COLO668 (cell line): ENCODE measurements at regions not wholly inside any gene's neighbourhood (a gene's known extent, or its start where the extent isn't known, plus 50 kb on each side); places are given as distances from the start of the nearest gene placed in this dataset.

Source experiments
- DNase-seq: peaks from one replicate; lab custom pipeline; 2025; ENCODE audit not compliant: unreplicated experiment; lab: John Stamatoyannopoulos, UW

DNA sequence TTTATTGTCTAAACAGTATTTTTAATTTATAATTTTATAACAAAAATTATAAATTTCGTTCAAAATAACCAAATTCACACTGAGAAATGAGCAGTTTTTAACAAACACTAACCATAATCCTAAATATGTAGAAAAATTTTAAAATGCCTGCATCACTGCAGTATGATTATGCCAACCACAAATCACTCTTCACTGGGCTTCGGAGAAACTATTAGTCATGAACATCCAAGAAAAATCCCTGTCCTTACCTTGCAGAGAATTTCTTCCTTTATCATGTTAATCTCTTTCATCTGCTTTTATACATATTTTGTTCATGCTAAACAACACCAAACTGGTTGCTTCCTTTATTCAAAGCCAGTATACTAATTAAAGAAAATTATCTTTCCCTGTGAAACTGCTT is 511.0 kb upstream of the ALCAM start:
- no peak for DNase-seq

DNA sequence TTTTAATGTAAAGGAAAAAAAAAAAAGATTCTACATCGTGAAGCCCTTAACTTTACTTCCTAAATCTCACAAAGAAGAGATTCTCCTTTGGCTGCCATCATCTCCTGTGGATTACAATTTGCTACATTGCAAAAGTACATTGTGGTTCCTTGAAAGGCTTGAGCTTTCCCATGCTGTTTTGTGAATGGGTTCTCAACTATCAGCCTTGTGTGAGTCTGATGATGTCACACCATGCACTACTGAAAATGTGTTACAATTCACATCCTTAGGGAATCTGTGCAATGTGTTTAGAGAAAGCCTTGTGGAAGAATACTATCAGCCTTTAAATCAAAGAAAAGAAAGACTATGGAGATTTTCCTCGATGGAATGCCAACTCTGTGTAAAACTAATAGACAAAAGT is 510.0 kb upstream of the ALCAM start:
- DNase-seq, result no peak

DNA sequence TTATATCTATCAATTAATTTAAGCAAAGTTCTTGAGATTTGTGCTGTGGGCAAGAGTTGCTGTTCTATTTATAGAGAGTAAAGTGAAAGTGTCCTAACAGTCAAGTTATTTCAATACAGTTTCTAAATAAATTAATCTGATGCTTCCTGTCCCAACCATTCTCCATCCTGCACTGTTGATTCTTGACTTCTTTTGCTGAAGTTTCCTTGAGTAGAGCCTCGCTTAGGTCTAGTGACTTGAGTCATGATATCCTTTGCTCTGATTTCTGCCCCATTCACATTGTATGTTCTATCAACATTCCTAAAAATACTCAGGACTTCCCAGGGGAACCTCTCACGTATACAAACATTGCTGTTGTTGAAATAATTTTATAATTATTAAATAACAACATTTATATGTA is 498.4 kb upstream of the ALCAM start:
- no peak for DNase-seq

DNA sequence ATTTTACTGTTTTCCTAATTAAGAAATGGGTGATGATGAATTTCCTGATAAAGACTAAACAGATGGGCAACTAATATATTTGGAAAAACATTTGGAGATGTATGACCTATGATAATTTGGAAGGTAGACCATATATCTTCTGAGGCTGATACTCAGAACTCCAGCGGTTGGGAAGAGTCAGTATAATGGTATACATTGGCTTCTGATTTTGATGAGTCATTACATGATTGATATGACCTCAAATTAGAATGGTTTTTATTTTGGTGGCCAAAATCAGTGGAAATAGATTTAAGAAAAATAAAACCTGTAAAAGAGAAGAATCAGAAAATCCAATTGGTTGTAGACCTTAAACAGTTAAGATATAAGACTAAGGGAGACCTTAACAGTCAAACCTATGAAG is 496.4 kb upstream of the ALCAM start:
- DNase-seq, result no peak

DNA sequence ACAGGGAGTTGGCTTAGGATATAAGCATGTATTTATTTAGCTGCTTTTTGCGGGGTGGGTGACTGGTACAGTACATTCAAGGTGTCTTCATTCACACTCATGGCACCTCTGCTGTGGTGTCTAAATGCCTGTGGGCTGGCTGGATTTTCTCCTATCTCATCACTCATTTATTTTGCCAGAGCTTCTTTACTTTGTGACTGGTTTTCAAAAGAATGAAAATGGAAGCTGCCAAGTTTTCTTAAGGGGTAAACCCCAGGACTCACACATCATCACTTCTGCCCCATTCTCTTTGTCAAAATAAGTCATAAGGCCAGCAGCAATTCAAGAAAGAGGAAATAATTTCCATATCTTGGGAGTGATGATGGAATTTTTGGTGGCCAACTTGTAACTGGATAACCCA is 493.4 kb upstream of the ALCAM start:
- no peak for DNase-seq

DNA sequence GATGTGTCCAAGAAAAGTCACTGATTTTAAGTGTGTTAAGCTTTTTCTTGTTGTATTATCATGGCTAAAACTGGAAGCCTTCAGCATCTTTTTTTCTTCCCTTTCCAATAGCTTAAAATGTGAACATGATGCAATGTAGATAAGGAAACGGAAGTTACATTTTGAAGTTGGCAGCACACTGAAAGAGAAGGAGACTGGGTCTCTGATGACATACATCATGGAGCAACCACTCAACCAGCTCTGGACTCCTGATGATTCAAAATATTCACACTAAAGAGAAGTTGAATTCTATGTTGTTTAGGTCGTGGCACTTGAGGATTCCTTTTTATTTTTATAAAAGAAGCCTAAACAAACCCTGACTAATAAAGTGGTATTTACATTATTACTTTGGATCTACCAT is 488.3 kb upstream of the ALCAM start:
- no peak for DNase-seq

DNA sequence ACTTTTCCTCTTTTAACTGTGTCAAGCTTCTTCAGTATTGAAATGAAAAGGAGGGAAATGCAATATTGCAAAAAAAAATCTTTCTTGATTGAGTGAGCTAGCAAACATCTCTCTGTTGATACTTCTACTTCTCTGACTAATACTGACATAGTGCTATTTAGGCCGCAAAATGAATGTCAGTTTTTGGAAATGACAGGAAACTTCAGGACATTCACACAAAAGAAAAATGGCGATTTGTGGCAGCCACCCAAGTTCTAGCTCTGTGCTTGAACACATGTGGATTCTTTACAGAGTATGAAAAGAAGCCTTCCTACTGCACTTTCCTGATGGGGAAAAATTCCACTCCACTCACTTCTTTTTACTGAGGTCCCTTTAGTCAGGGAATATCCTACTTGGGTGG is 486.8 kb upstream of the ALCAM start:
- no peak for DNase-seq

DNA sequence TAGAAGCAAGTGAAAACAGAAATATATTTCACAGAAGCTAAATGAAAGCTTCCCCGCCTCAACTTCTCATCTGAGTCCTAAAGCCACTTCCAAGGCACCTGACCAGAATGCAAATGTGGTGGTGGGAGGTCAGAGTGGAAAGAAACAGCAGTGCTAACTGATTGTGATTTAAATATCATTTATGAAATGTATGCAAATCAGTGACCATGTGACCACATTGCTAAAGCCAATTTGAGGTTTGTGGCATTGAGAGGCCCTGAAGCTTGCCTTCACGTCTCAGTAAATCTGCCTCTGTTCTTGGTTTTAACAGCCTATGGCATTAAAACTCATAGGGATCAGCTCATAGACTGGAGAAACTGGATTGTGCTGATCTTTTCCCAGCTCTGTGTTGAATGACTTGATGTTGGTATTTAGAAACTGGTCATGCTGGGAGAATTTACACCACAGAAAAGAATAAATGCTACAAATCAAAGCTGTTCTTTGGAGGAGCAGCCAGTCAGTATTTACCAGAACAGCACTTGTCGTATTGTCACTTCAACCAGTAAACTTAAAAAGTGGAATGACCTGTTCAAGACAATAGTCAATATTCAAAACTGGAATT is 481.4 kb upstream of the ALCAM start:
- no peak for DNase-seq

DNA sequence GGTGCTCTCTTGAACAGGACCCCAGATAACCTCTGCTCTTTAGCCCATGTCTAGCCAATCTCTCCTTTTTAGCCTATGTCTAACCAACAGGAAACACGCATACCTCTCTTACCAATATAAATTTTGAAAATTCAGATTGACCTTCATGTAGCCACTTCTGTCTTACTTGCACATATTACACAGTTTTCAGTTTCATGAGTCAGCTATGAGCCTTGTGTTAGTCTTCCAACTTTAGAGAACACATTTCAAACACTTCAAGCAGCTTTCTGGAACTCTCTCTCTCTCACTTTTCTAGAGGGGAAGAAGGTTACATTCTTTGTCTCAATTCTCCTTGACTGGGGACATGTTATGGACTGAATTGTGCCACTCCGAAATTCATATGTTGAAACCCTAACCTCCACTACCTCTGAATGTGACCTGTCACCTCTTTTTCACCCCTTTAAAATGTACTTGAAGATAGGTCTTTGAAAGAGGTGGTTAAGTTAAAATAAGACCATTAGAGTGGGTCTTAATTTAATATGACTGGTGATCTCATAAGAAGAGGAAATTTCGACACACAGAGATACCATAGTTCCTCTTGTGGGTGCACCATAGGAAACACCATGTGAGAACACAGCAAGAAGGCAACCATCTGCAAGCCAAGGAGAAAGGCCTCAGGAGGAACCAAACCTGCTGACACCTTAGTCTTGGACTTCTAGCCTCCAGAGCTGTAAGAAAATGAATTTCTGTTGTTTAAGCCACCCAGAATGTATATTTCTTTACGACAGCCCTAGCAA is 480.3 kb upstream of the ALCAM start:
- no peak for DNase-seq

DNA sequence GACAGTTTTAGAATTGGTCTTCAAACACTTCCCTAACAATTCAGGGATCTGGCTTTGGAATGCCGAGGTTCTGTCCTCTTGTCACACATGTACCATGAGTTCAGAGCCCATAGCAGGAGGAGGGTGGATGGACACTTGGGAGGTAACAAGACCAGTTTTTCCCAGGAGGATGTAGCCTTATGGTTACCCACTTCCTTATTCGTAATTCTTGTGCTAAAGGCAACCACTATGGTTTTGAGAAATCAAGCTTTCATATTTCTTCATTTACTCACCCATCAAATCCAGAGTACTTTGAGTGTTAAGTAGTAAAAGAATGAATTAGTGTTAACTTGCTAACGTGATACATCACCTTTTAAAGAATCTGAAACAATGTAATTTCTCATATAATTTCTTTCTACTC is 479.6 kb upstream of the ALCAM start:
- DNase-seq, result no peak

DNA sequence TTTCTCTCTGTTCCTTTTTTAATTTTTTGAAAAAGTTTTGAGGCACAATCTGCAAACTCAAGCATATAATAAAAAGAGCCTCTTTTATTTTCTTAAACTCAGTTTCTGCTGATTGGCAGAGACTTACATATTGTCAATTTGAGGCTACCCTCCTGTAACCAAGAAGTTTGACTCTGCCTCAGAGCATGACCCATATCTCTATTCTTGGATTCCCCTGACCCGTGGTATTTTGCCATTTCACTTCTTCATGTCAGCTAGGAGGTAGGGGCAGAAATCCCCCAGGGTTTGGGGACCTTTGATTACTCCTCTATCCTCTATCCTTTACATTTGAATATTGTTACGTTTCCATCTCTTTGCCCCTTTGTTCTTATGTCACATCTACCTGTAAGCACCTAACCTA is 479.1 kb upstream of the ALCAM start:
- no peak for DNase-seq

DNA sequence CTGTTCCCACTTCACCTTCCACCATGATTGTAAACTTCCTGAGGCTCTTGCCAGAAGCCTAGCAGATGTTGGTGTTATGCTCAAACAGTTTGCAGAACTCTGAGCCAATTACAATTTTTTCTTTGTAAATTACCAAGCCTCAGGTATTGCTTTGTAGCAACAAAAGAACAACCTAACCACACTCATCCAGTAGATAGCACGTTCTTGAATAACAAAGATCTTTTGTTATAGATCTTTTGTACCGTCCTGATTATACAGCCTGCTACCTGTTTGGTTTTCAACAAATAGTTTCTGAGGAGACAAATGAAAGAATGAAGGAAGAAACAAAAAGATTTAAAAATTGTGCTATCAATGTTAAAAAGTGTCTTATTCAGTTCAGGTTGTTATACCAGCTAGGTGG is 474.7 kb upstream of the ALCAM start:
- DNase-seq, result no peak

DNA sequence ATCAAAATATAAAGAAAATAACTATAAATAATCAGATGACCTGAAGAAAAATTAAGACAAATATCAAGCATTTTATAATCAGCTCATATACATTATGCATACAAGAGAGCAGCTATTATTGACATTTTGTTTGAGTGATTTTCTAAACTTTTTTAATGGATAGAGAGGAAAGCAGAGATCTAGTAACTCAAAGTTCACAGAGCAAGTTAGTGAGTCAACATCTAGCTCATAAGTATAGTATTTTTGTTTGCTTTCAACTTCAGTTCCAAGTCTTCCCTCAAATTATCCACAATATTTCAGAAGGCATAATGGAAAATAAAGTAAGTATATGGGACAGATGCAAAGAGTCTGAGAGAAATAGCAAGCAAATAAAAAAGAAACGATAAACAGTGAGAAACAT is 470.1 kb upstream of the ALCAM start:
- DNase-seq, result no peak

DNA sequence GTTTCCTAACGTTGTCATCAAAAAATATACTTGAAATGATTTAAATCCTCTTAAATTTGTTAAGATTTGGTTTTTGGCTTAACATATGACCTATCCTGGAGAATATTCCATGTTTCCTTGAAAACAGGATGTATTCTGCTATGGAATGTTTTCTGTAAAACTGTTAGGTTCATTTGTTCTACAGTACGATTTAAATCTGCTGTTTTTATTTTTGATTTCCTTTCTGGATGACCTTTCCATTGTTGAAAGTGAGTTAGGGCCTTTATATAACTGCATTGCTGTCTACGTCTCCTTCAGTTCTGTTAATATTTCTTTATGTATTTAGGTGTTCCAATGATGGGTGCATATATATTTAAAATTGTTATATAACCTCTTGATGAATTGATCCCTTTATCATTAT is 465.3 kb upstream of the ALCAM start:
- no peak for DNase-seq

DNA sequence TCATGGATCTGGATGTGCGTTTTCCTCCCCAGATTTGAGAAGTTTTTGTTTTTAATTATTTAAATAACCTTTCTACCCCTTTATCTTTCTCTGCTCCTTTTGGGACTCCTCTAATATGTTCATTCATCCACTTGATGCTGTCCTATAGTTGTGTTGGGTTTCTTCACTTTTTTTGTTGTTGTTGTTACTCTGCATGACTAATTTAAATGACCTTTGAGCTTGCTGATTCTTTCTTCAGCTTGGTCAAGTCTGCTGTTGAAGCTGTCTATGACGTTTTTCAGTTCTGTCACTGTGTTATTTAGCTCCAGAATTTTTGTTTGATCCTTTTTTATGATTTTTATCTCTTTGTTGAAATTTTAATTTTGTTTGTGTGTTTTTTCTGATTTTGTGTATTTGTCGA is 463.6 kb upstream of the ALCAM start:
- DNase-seq, result no peak

DNA sequence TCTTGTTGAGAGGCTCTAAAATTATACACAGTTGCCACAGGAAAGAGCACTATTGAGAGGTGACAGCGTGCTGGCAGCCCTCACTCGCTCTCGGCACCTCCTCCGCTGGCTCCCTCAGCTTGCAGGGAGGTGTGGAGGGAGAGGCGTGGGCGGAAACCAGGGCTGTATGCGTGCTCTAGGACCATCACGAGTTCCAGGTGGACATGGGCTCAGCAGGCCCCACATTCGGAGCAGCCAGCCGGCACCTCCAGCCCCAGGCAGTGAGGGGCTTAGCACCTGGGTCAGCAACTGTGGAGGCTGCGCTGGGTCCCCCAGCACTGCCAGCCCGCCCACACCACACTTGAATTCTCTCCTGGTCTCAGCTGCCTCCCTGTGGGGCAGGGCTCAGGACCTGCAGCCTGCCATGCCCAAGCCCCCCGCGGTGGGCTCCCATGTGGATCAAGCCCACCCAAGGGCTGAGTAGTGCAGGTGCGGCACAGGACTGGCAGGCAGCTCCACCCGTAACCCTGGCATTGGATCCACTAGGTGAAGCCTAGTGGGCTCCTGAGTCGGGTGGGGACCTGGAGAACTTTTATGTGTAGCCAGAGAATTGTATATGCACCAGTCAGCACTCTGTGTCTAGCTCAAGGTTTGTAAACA is 460.6 kb upstream of the ALCAM start:
- DNase-seq, result no peak

DNA sequence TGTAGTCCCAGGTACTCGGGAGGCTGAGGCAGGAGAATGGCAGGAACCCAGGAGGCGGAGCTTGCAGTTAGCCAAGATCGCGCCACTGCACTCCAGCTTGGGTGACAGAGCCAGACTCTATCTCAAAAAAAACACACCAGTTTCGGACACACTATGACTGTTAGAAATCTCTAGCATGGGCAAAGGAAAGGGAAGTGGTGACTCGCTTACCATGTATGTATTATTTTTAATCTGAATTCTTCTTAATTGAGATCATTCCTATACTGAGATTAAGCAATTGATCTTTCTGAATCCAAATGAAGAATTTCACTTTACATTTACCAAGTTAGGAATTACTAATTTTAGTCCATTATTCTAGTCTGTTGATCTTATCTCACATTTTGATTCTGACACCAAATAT is 459.2 kb upstream of the ALCAM start:
- no peak for DNase-seq

DNA sequence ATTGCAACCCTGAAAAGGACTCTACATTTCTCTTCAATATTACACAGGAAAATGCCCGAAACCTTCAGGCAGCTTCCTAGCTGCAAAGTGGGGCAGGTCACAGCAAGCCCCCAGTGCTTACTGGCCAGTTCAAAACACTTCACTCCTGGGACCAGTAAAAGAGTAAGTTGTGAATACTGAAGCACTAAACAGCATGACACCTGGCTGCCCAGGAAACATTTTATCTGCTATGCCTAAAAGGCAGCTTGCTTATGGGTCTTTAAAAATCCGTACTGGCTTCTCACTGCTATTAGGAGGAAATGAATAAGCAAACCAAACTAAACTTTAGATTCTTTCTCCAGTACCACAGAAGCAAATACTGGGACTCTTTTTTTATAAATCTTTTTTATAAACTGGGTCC is 457.9 kb upstream of the ALCAM start:
- peak; percentile 14 for DNase-seq

DNA sequence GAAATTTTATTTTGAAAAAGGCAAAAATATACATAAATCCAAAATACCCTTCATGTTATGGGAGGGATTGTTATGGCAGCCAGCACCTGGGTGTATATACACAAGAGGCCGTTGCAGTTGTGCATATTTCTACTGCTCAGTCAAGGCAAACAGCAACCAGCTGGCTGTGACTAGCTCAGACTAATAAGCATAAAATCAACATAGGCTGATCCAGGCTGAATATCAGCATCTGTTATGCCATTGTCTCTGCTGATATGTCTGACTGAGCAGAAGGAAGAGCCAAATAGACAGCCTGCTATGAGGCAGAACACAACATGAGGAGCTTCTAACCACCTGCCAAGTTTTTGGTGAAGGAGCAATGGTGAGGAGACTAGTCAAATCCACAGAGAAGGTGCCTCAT is 457.5 kb upstream of the ALCAM start:
- peak; percentile 60 for DNase-seq

DNA sequence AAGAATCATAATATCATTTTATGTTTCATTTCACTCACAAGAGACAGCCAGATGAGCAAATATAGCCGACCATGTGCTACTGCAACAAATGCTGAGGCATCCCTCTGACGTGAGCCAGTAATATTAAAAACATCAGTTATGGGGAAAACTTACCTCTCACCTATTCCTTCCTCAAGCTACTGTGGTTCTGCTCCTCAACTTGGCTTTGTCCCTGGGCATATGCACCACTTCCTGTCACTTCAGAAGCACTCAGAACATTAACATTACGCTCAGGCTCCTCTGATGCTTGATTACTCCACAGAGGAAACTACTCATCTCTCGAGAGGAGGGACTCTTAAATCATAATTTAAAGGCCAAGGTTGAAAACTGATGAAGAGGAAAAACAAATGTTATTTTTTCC is 457.0 kb upstream of the ALCAM start:
- peak; percentile 0 for DNase-seq

DNA sequence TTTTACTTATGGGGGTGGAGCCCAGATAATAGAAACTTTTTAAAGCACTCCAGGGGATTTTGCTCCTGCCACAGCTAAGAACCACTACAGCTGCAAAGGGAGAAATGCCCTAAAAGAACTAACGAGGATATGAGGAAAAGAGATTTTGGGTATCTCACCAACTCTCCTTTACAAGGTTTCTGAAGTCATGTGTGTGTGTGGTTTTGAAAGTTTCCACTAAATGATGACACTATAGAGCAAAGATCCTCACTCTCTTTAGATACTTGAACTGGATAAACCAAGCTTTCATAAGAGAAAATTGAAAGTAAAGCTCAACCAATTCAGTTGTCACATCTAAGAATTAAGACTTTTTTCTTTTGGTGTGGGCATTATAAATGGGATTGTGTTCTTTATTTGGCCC is 455.3 kb upstream of the ALCAM start:
- DNase-seq, result no peak

DNA sequence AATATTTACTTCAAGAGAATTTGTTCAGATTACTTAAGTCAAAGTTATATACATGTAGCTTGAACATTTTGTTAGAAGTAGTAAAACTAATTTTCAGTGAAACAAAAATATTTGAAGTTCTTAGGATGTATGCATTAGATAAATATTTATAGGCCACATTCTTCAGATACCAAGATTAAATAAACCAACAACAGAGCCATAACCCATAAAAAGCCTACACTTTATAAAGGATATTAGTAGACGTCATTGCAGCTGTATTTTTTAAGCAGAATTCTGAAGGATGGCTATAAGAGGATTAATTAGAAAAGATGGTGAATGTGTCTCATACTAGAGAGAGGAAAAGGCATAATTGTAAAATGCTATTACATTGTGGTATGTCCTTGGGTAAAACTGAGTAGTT is 449.7 kb upstream of the ALCAM start:
- DNase-seq, result no peak

DNA sequence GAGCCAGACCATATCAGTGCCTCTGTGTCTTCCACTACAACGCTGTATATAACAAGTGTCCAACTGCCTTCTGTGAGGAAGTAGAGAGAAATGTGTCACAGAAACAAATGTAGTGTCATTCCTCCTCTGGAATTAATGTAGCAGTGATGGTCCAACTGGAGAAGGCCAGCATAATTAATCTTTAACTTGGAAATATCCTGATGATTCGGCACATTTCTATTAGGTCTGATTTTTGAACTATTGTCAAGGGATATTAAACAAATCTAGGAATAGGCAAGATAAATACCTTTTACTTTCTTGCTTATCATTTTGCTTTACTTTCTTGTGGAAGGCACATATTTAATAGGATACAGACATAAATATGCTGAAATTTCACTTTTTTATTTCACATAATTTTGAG is 446.2 kb upstream of the ALCAM start:
- DNase-seq, result no peak
